ENCODE measurements at regions not wholly inside any gene's neighbourhood (a gene's known extent, or its start where the extent isn't known, plus 50 kb on each side); places are given as distances from the start of the nearest gene placed in this dataset.
A peak's percentile ranks its signal among the peaks of the same experiment; 100 is the strongest.

- DNase-seq (ENCODE audit: low spot score) (peak; percentile 31), ATAC-seq (peak; percentile 36; the same call in 1 of the 3 replicates)
- no peak overlapping the region for H3K4me3 ChIP-seq
- no peaks in the 10 kb centered on the region for H4K20me1 ChIP-seq (replicated peaks; ENCODE audit: insufficient read depth)
- H3F3A ChIP-seq (replicated peaks; ENCODE audit: low read depth) = no peaks in the 10 kb centered on the region
- H3K27ac ChIP-seq (ENCODE audit: low read depth) = no peak overlapping the region
- no peaks in the 10 kb centered on the region for H3K79me2 ChIP-seq (replicated peaks; ENCODE audit: insufficient read depth)
- H3K9me2 ChIP-seq (ENCODE audit: insufficient read depth) = peaks cover 4% of the 10 kb centered on the region; the same call in 1 of the 2 replicates
- no peak overlapping the region; the same call in 1 of the 2 replicates for H2AFZ ChIP-seq
- H3K4me1 ChIP-seq (ENCODE audit: insufficient read depth) = no peaks in the 10 kb centered on the region
- H3K4me2 ChIP-seq = no peak overlapping the region
- Mint-ChIP-seq H3K27me3 (ENCODE audit: insufficient read depth, low read depth, poor library complexity) (peaks cover 6% of the 10 kb centered on the region), H3K36me3 (ENCODE audit: low read depth) (peaks cover 30% of the 10 kb centered on the region), H3K4me3 (no peak overlapping the region), H3K27ac (peak overlapping the region; percentile 47; the same call in 1 of the 2 replicates), H3K9me3 (peaks cover 35% of the 10 kb centered on the region), H3K4me1 (peaks cover 7% of the 10 kb centered on the region)
- H3K36me3 ChIP-seq (ENCODE audit: insufficient read depth) = no peaks in the 10 kb centered on the region
- TF ChIP-seq NANOG (IDR thresholded peaks at IDR 0.05; ENCODE audit: borderline replicate concordance) = no peak
- TF ChIP-seq CREB1 (CRISPR knock-in tag; IDR thresholded peaks at IDR 0.05; ENCODE audit: low read depth) = no peak
- no peak for TF ChIP-seq ZNF114 (CRISPR knock-in tag; IDR thresholded peaks at IDR 0.05)
- TF ChIP-seq ZNF331 (CRISPR knock-in tag; IDR thresholded peaks at IDR 0.05; ENCODE audit: low read depth) = no peak
- no peak for TF ChIP-seq STAT1 (IDR thresholded peaks at IDR 0.05; ENCODE audit: unreplicated experiment)
- TF ChIP-seq POLR2AphosphoS5 (IDR thresholded peaks at IDR 0.05; ENCODE audit: low read depth) = no peak
- no peak for TF ChIP-seq JUNB (IDR thresholded peaks at IDR 0.05; ENCODE audit: unreplicated experiment)
- no peak for TF ChIP-seq EZH2phosphoT487 (IDR thresholded peaks at IDR 0.05; ENCODE audit: unreplicated experiment)
- TF ChIP-seq ETS1 (IDR thresholded peaks at IDR 0.05) = no peak
- TF ChIP-seq EZH2 (IDR thresholded peaks at IDR 0.05; ENCODE audit: low read depth, unreplicated experiment) = no peak
- no peak for TF ChIP-seq ZNF462 (CRISPR knock-in tag; IDR thresholded peaks at IDR 0.05)
- TF ChIP-seq REST (IDR thresholded peaks at IDR 0.05; ENCODE audit: unreplicated experiment) = no peak
- no peak for TF ChIP-seq CTCF (conservative IDR thresholded peaks at IDR 0.05; ENCODE audit: low read depth in 2 of 2)
- no peaks in the 10 kb centered on the region for H3K27me3 ChIP-seq (ENCODE audit: insufficient read depth)
These were observed 401.3 kb downstream of the KCNJ3 start for GRCh38 chr2:155099784-155100183.

All from GM23338 (cell line).